HG02798 (cell line): ENCODE measurements at regions not wholly inside any gene's neighbourhood (a gene's known extent, or its start where the extent isn't known, plus 50 kb on each side); places are given as distances from the start of the nearest gene placed in this dataset.

Experiments
- ATAC-seq: cut with Tn5 transposase; IDR thresholded peaks from one replicate; pipeline ENCODE4 v1.9.1; 2021; ENCODE audit warnings: mild to moderate bottlenecking; ENCODE audit not compliant: unreplicated experiment, poor library complexity

DNA sequence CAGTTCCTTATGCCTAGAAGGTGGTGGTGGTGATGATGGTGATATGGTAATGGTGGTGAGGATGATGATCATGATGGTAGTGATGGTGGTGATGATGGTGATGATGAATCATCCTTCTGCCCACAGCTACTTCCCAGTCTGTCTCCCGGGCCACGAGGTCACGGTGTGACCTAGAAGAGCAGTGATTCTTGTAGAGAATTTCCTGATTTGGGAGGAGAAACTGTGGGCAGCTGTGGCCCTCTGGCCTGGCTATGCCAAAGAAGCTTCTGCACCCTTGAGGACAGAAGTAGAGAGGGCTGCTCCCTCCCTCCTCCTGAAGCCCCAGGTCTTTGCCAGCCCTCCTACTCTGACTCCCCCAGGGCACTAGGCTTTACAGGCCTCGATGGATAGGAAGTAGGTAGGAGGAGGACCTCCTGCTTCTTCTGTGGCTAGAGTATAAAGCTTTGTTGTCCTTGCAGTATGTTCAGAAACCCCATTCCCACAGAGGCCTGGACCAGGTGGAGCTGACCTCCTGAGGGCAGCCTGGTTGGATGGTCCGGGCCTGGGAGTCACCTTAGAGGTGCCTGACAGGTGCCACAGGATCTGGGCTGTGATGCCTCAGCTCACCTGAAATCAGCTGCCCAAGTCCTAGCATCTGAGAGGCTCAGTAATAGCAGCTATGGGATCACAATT lies 57.9 kb upstream of the EPAS1 start:
- ATAC-seq = no peak

DNA sequence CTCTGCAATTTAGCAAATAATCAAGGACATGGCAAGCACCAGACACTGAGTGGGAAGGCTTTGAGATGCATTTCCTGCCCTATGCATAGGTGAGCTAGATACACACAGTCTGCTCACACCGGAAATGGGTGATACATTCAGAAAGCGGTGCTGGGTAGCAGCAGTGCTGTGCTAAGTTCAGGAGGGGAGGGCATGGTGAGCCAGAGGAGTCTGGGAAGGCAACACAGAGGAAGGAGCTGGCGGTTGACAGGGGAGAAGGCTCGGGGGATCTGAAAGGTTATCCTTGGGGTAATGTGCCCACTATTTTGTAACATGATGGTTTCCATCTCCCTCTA lies 57.4 kb upstream of the EPAS1 start:
- ATAC-seq = peak; percentile 60

DNA sequence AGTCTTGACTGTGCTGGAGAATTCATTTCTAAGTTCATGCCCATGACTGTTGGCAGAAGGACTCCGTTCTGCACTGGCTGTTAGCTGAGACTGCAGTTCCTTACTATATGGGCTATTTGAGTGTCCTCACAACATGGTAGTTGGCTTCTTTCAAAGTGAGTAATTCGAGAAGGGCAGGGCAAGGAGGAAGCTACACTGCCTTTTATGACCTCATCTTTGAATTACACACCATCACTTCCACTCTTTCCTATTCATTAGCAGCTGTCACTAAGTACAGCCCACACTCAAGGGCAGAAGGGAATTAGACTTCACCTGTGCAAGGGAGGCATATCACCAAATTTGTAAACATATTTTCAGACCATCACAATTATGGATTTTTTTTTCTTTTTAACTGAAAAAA lies 55.9 kb upstream of the EPAS1 start:
- no peak for ATAC-seq

DNA sequence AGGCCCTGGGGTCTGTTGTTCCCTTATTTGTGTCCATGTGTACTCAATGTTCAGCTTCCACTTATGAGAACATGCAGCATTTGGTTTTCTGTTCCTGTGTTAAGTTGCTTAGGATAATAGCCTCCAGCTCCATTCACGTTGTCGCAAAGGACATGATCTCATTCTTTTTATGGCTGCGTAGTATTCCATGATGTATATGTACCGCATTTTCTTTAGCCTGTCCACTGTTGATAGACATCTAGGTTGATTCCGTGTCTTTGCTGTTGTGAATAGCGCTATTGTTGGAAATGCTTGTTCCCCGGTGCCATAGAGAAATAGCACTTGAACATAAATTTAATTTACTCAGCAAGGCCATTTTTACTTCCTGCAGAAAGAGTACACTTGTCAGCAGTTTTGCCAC lies 51.3 kb upstream of the EPAS1 start:
- ATAC-seq = no peak

DNA sequence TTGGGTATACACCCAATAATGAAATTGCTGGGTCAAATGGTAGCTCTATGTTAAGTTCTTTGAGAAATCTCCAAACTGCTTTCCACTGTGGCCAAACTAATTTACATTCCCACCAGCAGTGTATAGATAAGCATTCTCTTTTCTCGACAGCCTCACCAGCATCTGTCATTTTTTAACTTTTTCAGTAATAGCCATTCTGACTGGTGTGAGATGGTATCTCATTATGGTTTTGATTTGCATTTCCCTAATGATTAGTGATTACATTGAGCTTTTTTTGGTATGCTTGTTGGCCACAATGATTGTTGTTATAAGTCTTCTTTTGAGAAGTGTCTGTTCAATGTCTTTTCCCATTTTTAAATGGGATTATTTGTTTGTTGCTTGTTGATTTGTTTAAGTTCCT lies 50.4 kb upstream of the EPAS1 start:
- peak; percentile 89 for ATAC-seq
